Endothelial cell (in vitro differentiated cells): ENCODE measurements at regions not wholly inside any gene's neighbourhood (a gene's known extent, or its start where the extent isn't known, plus 50 kb on each side); places are given as distances from the start of the nearest gene placed in this dataset.

Experiments
- DNase-seq: peaks from one replicate; pipeline ENCODE4 v3.0.0; 2021; ENCODE audit warnings: low spot score
- H3K27ac Mint-ChIP-seq: one replicate; pipeline ENCODE4 v1.8.0; 2021; ENCODE audit warnings: mixed read lengths, inconsistent platforms; ENCODE audit not compliant: unreplicated experiment
- H3K27me3 Mint-ChIP-seq: one replicate; pipeline ENCODE4 v1.8.0; 2021; ENCODE audit warnings: mild to moderate bottlenecking, moderate library complexity, mixed read lengths, inconsistent platforms; ENCODE audit not compliant: unreplicated experiment
- H3K36me3 Mint-ChIP-seq: one replicate; pipeline ENCODE4 v1.8.0; 2021; ENCODE audit warnings: mild to moderate bottlenecking, low read depth, mixed read lengths, inconsistent platforms; ENCODE audit not compliant: unreplicated experiment
- H3K4me1 Mint-ChIP-seq: one replicate; pipeline ENCODE4 v1.8.0; 2021; ENCODE audit warnings: mild to moderate bottlenecking, mixed read lengths, inconsistent platforms; ENCODE audit not compliant: unreplicated experiment
- H3K4me3 Mint-ChIP-seq: one replicate; pipeline ENCODE4 v1.8.0; 2021; ENCODE audit warnings: mild to moderate bottlenecking, mixed read lengths, inconsistent platforms; ENCODE audit not compliant: unreplicated experiment
- H3K9me3 Mint-ChIP-seq: one replicate; pipeline ENCODE4 v1.8.0; 2021; ENCODE audit warnings: mixed read lengths, inconsistent platforms; ENCODE audit not compliant: unreplicated experiment
- CTCF ChIP-seq: fragments of 200-600 bp; sonication (generic); IDR thresholded peaks from one replicate; pipeline ENCODE4 v1.5.0; 2021; ENCODE audit warnings: antibody characterized with exemption; ENCODE audit not compliant: unreplicated experiment

DNA sequence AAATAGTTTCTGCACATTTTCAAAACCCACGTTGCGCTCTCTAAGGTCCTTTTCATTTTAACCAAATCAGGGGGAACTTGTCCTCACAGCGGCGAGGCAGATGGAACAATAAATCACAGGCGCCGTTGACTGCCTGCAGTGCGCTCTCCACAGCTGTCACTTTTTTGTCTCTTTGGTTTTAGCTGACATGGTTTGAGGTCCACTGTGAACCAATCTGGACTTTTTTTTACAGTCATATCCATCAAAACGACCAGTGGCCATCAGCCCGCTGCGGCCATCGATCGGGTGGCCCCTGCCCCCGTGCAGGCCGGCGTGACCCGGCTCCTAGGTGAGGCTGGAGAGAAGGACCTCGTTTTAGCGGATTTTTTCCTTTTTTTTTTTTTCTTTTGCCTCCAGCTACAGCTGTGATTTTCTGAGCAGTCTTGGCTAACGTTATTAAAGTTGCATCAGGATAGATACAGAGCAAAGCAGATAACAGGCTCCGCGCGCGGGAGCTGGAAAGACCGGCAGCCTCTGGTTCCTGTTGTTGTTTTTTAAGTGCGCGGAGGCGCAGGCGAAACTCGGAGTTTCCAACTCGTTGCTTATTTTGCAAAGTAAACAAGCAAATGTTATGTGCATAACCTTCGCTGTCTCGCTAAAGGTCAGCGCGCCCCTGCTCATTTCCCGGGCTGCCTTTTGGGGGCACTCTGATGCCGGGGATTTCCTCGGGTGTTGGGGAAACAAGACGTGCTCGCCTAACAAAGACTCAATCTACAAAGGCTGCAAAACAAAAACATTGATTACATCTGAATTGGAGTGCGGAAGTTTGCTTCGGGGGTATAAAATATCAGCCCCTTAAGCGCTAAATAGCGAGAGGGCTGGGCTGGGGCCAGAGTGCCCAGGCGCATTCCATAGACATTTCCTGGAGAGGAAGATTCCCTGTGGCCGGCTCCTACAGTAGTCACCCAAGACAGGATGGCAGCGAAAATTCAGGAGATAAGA lies 414.8 kb upstream of the MKI67 start:
- peaks cover 11% of the 10 kb centered on the region for H3K4me1 Mint-ChIP-seq
- H3K27me3 Mint-ChIP-seq, result no peaks in the 10 kb centered on the region
- no peak overlapping the region for H3K27ac Mint-ChIP-seq
- TF ChIP-seq CTCF, result no peak
- no peaks in the 10 kb centered on the region for H3K9me3 Mint-ChIP-seq
- DNase-seq, result peak; percentile 30
- H3K4me3 Mint-ChIP-seq, result peak overlapping the region; percentile 78
- no peaks in the 10 kb centered on the region for H3K36me3 Mint-ChIP-seq

DNA sequence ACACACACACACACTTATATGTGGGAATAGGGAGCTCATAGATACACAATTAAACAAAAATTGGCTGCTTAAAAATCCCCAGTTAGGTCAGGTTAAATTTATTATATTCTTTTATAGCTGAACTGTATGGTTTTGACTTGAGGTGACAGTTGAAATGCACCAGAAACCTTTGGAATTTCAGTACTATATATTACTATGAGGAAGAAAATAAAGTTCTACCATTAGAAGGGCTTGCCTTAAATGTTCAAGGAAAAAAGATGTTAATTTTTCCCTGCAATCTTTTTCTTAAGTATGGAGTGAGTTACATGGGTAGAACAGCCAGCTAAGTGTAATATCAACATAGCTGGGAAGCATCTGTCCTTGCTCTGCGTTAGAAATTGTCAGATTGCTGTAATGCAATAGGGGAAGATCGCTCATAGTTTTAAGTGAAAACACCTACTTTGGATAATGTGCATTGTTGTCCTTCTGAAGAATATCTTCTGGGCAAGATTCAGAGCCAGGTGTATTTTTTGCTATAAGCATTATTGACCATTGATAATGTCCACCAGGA lies 415.8 kb upstream of the MKI67 start:
- H3K9me3 Mint-ChIP-seq, result no peaks in the 10 kb centered on the region
- H3K36me3 Mint-ChIP-seq, result no peaks in the 10 kb centered on the region
- no peak for DNase-seq
- peaks cover 11% of the 10 kb centered on the region for H3K4me1 Mint-ChIP-seq
- no peaks in the 10 kb centered on the region for H3K27me3 Mint-ChIP-seq
- no peak overlapping the region for H3K4me3 Mint-ChIP-seq
- TF ChIP-seq CTCF, result no peak
- H3K27ac Mint-ChIP-seq, result no peak overlapping the region

DNA sequence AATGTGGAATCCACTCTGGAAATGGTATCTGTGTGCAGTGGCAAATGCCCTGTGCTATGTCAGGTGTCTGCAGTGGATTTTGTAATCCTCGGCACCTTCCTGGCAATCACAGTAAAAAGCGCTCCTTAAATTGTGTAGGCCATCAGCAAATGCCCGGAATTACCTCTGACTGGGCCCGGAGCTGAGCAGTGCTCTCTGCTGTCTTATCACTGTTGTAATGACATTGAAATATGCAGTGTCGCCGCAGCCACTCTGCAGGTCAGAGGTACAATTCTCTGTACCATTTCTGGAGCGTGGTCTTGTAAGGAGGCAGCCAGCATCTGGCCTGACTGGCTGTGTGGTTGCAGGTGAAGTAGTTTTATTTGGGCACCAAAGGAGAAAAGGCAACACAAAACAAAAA lies 416.4 kb upstream of the MKI67 start:
- TF ChIP-seq CTCF, result no peak
- no peak overlapping the region for H3K4me3 Mint-ChIP-seq
- peaks cover 11% of the 10 kb centered on the region for H3K4me1 Mint-ChIP-seq

DNA sequence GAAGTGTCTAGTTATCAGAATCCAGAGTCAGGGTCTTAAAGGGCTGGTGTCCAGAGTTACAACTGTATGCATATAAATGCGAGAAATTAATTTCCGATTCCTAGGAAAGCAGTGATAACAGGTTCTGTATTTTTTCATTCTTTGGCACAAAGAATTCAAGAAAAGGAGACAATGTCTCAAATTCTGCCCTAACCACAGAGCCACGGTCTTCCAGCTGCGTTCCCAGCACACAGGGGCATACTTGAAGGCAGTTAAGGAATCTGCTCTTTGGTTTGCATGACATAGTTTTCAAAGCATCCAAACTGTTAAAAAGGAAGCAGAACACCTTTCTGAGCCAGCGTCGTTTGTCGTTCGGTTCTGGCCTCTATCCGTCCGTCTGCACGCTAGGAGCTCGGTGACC lies 416.9 kb upstream of the MKI67 start:
- Mint-ChIP-seq H3K27ac (no peak overlapping the region), H3K9me3 (no peaks in the 10 kb centered on the region), H3K27me3 (no peaks in the 10 kb centered on the region), H3K4me1 (peaks cover 16% of the 10 kb centered on the region), H3K4me3 (no peak overlapping the region), H3K36me3 (no peaks in the 10 kb centered on the region)
- no peak for DNase-seq
- no peak for TF ChIP-seq CTCF

More for the DNA sequence above, 416.4 kb upstream of the MKI67 start:
- H3K36me3 Mint-ChIP-seq, result no peaks in the 10 kb centered on the region
- H3K27ac Mint-ChIP-seq, result no peak overlapping the region
- H3K9me3 Mint-ChIP-seq, result no peaks in the 10 kb centered on the region
- DNase-seq, result no peak
- H3K27me3 Mint-ChIP-seq, result no peaks in the 10 kb centered on the region

DNA sequence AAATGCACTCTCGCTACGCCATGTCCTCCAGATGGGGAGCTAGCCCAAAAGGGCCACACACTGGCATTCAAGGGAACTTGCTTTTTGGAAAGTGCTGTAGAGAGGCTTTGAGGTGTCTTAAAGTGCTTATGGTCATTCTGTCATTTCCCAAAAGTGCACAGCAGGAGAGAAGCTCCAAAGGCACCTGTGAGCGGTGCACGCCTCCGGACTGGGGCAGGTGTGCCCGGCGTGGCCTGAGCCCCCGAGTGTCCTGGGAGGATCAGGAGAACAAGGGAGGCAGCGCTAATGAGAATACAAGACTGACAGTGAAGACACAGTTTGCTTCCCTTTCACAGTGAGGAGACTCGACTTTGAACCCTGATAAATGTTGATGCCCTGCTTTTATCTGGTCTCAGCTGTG lies 419.0 kb upstream of the MKI67 start:
- Mint-ChIP-seq H3K27me3 (no peaks in the 10 kb centered on the region), H3K27ac (no peak overlapping the region), H3K4me1 (peaks cover 12% of the 10 kb centered on the region), H3K36me3 (no peaks in the 10 kb centered on the region), H3K9me3 (no peaks in the 10 kb centered on the region), H3K4me3 (no peak overlapping the region)
- no peak for TF ChIP-seq CTCF
- no peak for DNase-seq
